Astrocyte of the hippocampus (primary cell): ENCODE measurements at regions not wholly inside any gene's neighbourhood (a gene's known extent, or its start where the extent isn't known, plus 50 kb on each side); places are given as distances from the start of the nearest gene placed in this dataset.

ENCODE experiments used
- DNase-seq: peaks from one replicate; pipeline ENCODE4 v3.0.0; 2011; ENCODE audit warnings: low read depth, low spot score

GRCh38 chr5:2249026-2249425 lies 366.3 kb upstream of the IRX4 start:
- no peak for DNase-seq

DNA sequence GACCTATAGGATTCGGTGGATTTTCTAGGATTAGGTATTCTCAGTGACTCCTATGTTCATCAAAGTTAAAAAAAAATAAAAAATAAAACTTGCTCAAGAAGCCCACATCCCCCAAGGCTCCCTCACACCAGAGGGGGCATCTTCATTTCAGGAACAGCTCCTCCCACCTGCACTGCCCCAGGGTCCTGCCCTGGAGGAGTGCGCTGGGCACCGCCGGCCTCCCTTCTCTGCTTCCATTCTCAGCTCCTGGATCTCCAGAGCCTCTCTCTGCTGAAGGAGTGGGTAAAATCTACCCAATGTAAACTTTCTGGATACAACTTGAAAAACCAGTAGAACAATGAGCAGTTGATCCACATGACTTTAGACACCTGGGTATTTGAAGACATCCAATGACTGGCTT lies 359.8 kb upstream of the IRX4 start:
- DNase-seq: no peak

- DNase-seq: no peak
Measured at GRCh38 chr5:2241842-2242241, 359.1 kb upstream of the IRX4 start.

GRCh38 chr5:2240118-2240904 lies 357.6 kb upstream of the IRX4 start:
- DNase-seq: no peak

GRCh38 chr5:2239201-2239910 lies 356.6 kb upstream of the IRX4 start:
- DNase-seq: no peak

DNA sequence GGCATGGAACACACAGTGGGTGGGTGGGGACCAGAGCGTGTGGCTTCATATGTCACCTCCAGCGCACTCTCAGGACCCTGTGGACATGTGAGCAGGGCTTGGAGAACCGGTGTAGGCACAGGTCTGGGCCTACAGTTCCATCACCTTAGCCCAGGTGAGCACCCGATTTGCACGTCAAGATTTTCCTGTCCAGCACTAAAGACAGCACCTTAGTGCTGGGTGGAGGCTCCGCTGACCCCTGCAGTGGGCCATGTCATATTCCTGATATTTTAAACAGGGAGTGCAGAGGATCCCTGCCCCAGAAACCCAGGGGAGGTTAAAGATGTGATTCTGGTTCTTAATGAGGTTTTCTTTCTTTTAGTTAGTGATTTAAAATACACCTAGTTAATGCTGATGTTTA lies 356.0 kb upstream of the IRX4 start:
- no peak for DNase-seq

DNA sequence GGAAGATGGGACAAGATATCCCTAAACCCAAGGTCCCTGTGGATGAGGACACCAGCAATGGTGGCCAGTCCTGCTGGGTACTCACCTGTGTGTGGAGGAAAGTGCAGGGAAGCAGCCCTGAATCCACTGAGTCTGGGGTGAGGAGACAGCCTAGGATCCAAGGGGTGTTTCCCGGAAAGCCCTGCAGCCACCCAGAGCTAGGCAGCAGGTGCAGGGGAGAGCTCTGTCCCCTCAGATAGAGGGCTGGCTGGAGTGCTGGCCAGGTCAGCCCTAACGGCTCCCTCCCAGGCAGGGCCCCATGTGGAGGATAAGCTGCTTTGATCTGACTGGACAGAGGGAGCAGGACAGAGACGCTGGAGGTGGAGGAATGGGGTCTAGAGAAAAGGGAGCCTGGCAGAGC lies 344.7 kb upstream of the IRX4 start:
- DNase-seq: no peak

GRCh38 chr5:2224689-2225088 lies 342.0 kb upstream of the IRX4 start:
- no peak for DNase-seq

- no peak for DNase-seq
Measured at GRCh38 chr5:2223303-2223702, 340.6 kb upstream of the IRX4 start.

- no peak for DNase-seq
Measured at GRCh38 chr5:2222246-2222992, 339.7 kb upstream of the IRX4 start.

DNA sequence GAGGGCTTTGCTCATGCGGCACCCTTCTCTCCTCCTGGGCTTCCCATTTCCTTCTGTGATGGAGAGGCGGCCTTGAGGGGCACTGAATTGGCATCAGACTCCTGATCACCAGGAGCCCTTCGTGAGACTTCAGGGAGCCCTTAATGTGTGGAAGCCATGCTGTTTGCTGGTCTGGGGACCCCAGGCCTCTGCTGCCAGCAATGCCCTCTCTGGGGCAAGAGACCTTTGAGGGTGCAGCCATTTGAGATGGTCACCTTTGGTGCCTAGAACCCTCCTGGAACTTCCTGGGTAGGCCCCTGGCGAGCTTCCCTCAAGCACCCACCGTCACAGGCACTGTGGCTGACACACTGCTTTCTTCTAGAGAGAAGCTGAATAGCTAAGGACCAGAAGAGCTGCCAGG lies 338.7 kb upstream of the IRX4 start:
- no peak for DNase-seq

- DNase-seq: no peak
Measured at GRCh38 chr5:2220741-2221140, 338.0 kb upstream of the IRX4 start.

- DNase-seq: no peak
Measured at GRCh38 chr5:2219149-2219776, 336.5 kb upstream of the IRX4 start.

- DNase-seq: no peak
Measured at GRCh38 chr5:2217219-2217618, 334.5 kb upstream of the IRX4 start.

- DNase-seq: no peak
Measured at GRCh38 chr5:2214910-2215590, 332.3 kb upstream of the IRX4 start.

- no peak for DNase-seq
Measured at GRCh38 chr5:2213121-2213730, 330.5 kb upstream of the IRX4 start.

- DNase-seq: no peak
Measured at GRCh38 chr5:2212481-2212880, 329.8 kb upstream of the IRX4 start.

- DNase-seq: no peak
Measured at GRCh38 chr5:2208239-2208544, 325.5 kb upstream of the IRX4 start.

DNA sequence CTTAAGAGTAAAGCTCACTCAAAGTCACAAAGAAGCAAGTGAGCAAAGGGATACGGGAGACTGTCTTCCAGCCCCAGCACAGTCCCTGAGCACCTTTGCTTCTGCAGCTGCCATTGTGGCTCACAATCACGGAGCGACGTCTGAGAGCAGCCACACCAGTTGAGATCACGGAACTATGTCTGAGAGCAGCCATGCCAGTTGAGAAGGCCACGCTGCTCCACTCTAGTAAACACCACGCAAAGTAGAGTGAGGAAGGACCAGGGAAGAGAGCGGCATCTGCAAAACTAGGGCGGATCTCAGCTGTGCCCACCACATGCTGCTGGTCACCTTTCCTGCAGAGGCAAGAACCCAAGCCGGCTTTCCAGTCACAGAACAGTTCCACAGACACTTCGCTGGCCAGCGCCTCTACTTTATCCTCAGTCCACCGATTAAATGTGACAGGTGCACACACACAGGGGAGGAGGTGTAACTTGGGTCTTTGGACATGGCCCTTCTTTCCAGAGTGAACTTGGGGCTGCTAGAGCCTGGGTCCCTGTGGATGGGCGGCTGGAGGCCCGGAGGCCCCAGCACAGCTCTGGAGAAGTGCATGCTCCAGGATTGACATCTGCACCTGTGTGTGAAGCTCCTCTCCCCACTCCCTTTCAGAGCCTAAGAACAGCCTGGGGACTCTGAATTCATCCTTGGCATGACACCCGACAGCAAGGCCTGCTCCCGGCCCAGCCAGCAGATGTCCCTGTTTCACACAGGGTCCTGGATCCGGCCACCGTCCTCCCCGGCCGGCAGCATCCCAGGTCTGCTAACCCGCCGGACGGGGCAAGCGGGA lies 324.9 kb upstream of the IRX4 start:
- peak; percentile 17 for DNase-seq

- no peak for DNase-seq
Measured at GRCh38 chr5:2207109-2207399, 324.3 kb upstream of the IRX4 start.
